ENCODE measurements at regions not wholly inside any gene's neighbourhood (a gene's known extent, or its start where the extent isn't known, plus 50 kb on each side); places are given as distances from the start of the nearest gene placed in this dataset.
"Not testable (repeated sequence)": the region's sequence is repeated elsewhere in the genome, so short reads cannot be mapped to it uniquely, and the experiment has no call there.

- not testable (repeated sequence) for TF ChIP-seq POLR2AphosphoS5 (IDR thresholded peaks at IDR 0.05); CTCF (IDR thresholded peaks at IDR 0.05 in 8 of 11, conservative IDR thresholded peaks at IDR 0.05 in 3 of 11)
These were observed 113.9 kb upstream of the CXADR start for GRCh38 chr21:17398954-17399353.

All from spleen (tissue), 7 donors.